GM12872 (cell line): ENCODE measurements at regions not wholly inside any gene's neighbourhood (a gene's known extent, or its start where the extent isn't known, plus 50 kb on each side); places are given as distances from the start of the nearest gene placed in this dataset.

Experiments used
- TF ChIP-seq, protein P1 (sequence below): IDR thresholded peaks from 3 replicates; pipeline ENCODE4 v1.5.1; 2011; ENCODE audit warnings: low read depth, mild to moderate bottlenecking, low read length, moderate library complexity; ENCODE audit not compliant: insufficient read depth

DNA sequence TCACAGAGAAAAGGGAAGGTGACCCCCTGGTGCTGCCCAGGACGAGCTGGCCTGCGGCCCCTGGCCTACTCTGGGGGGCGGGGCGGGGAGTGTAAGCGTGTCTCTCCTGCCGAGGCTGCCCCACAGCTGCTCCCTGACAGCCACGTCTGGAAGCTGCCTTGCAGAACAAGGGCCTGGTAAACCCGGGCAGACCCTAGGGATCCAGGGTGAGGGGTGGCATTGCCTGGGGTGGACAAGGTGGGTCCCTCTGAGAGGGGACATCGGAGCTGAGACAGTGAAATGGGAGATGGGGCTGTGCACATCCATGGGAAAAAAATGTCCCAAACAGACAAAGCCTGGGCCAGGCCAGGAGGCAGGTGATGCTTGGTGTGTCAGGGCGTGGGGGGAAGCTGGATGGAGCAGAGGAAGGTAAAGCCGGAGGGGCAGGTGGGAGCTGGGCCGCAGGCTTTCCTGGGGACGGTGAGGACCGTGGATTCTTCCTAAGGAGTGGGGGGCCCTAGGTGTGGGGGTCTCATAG lies 66.0 kb upstream of the HDAC4 start:
- TF ChIP-seq, protein P1, sequence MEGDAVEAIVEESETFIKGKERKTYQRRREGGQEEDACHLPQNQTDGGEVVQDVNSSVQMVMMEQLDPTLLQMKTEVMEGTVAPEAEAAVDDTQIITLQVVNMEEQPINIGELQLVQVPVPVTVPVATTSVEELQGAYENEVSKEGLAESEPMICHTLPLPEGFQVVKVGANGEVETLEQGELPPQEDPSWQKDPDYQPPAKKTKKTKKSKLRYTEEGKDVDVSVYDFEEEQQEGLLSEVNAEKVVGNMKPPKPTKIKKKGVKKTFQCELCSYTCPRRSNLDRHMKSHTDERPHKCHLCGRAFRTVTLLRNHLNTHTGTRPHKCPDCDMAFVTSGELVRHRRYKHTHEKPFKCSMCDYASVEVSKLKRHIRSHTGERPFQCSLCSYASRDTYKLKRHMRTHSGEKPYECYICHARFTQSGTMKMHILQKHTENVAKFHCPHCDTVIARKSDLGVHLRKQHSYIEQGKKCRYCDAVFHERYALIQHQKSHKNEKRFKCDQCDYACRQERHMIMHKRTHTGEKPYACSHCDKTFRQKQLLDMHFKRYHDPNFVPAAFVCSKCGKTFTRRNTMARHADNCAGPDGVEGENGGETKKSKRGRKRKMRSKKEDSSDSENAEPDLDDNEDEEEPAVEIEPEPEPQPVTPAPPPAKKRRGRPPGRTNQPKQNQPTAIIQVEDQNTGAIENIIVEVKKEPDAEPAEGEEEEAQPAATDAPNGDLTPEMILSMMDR = no peak

DNA sequence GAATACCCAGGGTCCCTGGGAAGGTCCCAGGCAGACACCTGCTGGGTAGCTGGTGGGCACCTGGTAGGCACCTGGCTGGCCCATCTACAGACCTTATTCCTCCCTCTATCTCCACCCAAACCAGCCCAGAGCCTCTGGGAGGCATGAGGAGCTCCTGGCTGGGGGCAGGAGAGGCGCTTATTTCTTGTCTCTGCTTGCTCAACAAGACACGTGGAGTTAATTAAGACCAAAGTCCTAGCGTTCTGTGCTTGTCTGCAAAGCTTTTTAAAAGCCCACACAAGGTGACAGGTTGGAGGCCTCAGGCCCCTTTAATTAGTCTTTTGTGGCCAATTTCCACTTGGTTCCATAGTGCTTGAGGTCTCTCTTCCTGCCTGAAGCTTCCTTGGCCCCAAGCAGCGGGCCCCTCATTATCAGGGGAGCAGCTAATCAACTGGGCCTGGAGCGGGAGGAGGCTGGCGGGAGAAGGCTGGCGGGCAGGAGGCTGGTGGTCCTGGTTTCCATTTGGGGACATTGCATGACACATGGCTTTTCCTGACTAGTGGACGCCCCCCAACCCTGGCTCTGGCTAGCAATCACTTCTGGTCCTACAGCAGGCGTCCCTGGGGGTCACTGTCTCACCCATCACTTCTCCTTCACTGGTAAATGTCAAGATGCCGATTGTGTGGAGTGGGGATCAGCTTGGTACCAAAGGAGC lies 65.4 kb upstream of the HDAC4 start:
- TF ChIP-seq, protein P1 = no peak

DNA sequence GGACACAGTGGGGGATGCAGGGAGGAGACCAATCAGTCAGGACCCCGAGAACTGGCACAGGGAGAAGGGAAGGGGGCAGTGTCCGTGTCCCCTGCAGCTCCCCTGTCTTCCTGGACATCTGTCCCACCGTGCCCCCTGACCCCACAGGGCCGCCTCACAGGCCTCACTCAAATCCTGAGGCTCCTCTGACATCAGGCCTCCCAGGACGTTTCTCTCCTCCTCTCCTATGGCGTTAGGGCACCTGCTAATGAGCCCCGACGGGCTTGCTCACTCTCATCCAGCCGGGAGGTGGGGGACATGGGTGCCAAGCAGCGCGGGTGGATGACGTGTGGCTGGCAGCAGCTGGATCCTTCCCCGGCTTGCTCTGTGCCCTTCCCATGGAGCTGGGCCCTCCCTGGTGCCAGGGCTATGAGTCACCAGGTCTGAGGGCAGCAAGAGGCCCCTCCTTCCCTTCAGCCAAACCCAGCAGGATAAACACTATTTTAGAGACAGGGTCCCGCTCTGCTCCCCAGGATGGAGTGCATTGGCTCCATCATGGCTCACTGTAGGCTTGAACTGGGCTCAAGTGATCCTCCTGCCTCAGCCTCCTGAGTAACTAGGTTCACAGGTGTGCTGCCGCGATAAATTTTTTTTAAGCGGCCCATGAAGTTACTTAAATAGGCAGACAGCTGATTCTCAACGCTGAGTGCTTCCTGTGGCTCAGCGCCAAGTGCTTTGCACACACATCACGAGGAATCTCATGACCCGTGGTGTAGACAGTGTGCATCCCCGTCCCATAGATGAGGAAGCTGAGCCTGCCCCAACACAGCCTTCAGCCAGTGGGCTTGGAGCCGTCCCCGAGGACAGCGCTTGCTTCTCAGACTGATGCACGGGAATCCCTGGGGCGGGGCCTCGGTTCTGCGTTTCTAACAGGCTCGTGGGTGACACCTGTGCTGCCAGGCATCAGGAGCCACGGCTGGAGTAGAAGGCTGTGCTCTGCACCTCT lies 64.5 kb upstream of the HDAC4 start:
- TF ChIP-seq, protein P1 = no peak

DNA sequence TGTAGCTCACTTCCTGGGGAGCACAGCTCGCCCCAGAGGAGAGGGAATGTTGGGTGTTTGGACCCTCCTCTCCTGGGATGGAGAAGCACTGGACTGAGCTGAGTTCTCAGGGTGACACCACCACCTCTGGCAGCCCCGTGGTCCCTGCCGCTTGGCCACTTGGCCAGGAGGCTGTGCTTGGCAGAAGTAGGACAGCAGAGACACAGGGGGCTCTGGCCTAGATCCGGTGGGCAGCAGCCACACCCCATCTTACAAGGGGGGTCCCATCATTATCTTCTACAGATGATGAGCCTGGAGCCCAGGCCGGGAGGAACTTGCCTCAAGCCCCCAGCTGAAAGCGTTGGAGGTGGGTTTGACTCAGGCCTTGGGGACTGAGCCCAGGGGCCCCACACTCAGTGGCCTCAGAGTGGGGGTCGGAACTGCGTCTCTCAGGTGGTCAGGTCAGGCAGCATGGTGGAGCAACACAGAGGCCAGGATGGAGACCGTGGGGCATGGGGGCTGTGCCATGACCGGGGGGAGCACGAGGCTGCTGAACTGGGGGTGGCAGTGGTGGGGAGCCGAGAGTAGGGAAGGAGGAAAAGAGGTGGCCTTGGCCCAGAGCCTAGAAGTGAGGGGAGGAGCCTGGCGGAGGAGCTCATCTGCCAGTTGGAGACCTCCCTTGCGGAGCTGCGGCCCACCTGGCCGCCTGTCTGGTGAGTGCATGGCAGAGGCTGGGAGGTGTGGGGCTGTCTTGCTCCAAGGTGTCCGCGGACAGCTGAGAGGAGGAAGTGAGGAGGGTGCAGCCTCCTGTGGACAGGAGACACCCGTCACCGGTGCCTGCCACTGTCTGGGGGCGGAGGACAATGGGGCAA lies 63.6 kb upstream of the HDAC4 start:
- TF ChIP-seq, protein P1 = no peak

DNA sequence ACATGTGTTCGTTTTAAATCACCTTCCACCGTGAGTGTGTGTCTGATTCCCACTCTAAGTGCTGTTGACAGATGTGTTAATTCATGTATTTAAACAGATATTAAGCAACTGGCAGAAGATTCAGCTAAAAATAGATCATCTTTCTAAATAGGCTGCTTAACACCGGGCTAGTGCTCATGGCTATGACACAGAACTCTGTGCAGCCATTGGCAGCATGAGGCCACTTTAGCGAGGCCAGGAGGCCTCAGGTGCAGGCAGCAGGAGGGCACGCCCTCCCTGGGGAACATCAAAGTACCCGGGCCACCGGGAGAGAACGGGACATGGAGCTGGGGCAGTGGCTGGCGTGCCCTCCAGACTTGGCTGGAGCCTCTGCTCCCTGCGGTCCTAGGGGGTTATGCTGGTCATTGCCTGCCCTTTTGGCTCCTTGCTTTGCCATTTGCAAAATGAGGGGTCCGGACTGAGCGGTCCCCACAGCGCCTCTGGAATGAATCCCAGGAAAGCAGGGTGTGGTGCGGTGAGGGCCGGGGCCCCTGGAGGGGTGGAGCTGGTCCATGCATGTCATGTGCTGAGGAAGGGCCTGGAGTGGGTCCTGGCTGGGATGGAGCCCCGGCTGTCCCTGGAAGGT lies 62.8 kb upstream of the HDAC4 start:
- TF ChIP-seq, protein P1 = no peak

DNA sequence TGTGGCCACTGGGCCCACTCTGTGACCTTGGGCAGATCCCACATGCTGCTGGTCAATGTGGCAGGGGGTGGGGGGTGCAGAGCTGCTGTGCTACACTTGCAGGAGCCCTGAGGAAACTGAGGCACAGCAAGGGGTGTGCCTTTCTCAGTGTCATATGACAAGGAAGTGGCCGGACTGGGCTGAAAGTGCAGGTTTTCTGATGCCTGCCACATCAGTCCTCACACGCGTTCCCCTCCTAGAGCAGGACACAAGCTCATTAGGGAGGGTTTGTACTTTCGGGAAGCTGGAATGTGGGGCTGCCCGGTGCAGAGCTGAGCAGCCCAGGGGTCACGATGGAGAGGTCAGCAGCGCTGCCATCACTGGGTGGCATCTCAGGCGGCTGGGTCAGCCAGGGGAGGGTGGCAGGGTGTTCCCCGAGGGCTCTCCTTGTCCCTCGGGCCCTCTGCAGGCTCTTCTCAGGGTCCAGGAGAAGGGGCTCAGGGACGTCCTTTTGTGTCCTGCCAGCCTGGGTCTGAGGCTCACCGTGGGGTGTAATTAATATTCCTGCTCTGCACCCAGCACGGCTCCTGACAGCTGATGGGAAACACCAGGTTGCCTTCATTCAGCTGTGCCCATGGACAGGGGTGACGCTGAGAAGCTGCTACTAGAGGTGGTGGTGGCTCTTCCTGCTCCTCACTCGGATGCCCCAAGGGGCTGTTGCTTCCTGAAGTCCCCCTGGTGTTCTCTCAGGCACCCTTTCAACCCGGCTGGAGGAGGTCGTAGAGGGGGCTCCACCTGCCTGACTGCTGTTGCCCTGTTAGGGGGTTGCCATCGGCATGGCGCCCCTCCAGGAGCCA lies 62.1 kb upstream of the HDAC4 start:
- TF ChIP-seq, protein P1 = no peak
